MCF 10A (cell line): ENCODE measurements at regions not wholly inside any gene's neighbourhood (a gene's known extent, or its start where the extent isn't known, plus 50 kb on each side); places are given as distances from the start of the nearest gene placed in this dataset.

Experiments
- BruUV-seq: library from RNA; stranded (reverse); fragments of 400-500 nt; replicated peaks from 2 replicates; lab custom pipeline; 2021; lab: Mats Ljungman, UMichigan
- CTCF ChIA-PET: fragments of 300-600 bp; sonication (Branson Sonifier 250); formaldehyde crosslinking; extraction: SDS; loops from one replicate; lab custom pipeline; 2021; ENCODE audit warnings: antibody characterized with exemption, inconsistent platforms; lab: Yijun Ruan, JAX
- POLR2A ChIA-PET: fragments of 300-600, 350-650 bp; sonication (Branson Sonifier 250); formaldehyde crosslinking; extraction: SDS; loops from one replicate; lab custom pipeline; 2020; ENCODE audit warnings: antibody characterized with exemption, inconsistent platforms; lab: Yijun Ruan, JAX
- DNase-seq: peaks from one replicate; pipeline ENCODE4 v3.0.0-alpha.2; 2018; ENCODE audit not compliant: unreplicated experiment
- H3K27ac Mint-ChIP-seq: one replicate; pipeline ENCODE4 v1.8.0; 2022; ENCODE audit warnings: mild to moderate bottlenecking, low read depth, mixed read lengths; ENCODE audit not compliant: unreplicated experiment
- H3K27me3 Mint-ChIP-seq: one replicate; pipeline ENCODE4 v1.8.0; 2022; ENCODE audit warnings: mixed read lengths; ENCODE audit not compliant: insufficient read depth, unreplicated experiment
- H3K36me3 Mint-ChIP-seq: one replicate; pipeline ENCODE4 v1.8.0; 2022; ENCODE audit warnings: mild to moderate bottlenecking, moderate library complexity, mixed read lengths; ENCODE audit not compliant: insufficient read depth, unreplicated experiment
- H3K4me1 Mint-ChIP-seq: one replicate; pipeline ENCODE4 v1.8.0; 2022; ENCODE audit warnings: mixed read lengths; ENCODE audit not compliant: insufficient read depth, unreplicated experiment
- H3K4me3 Mint-ChIP-seq: one replicate; pipeline ENCODE4 v1.8.0; 2022; ENCODE audit warnings: mild to moderate bottlenecking, moderate library complexity, mixed read lengths; ENCODE audit not compliant: unreplicated experiment
- H3K9me3 Mint-ChIP-seq: one replicate; pipeline ENCODE4 v1.8.0; 2022; ENCODE audit warnings: mixed read lengths; ENCODE audit not compliant: unreplicated experiment
- intact Hi-C: fragments of 100-400 bp; cut with micrococcal nuclease; formaldehyde crosslinking; loops from 2 replicates; pipeline ENCODE4 v1.14.1; 2022
- TF ChIP-seq, protein P1 (sequence below): fragments of 200-600 bp; IDR thresholded peaks from one replicate; pipeline ENCODE4 v1.8.0; 2022; ENCODE audit warnings: antibody characterized with exemption, mild to moderate bottlenecking; ENCODE audit not compliant: unreplicated experiment

DNA sequence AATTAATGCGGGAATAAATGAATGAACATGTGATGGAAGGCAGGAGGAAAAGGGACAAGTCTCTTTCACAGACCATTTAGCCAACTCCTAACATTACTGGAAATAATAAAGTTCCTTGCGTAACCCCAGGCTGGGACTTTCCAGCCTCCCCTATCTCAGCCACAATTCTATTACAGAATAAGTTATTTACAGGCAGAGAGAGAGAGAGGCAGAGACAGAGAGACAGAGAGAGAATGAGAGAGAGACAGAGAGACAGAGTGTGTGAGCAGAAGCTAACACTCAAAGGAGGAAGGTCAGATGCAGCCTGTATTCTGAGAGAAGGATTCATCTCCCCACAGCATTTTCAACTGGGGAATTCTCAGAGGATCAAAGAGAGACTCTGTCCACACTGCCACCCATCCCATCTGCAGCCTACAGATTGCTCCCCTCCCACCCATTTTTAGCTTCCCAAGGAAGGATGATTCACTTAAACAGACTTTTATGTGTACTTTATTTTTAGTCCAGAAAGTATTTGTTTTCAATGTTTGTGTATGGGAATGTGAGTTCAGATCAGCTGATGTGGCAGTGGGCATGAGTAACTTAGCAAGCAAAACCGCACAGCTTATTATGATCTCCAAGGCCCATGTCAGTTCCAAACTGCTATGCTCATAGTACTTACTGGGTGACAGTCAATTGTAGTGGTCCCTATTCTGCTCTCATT, 165.7 kb downstream of the CAND1 start:
- ChIA-PET CTCF (interaction anchor here (0.7 to 2.0 kb wide), 6 partner anchors 9 to 458 kb away, joined by 3 to 10 read pairs (median 4); no protein-coding TSS in a partner anchor), POLR2A (interaction anchor here (0.8 to 3.3 kb wide), 3 partner anchors 9 to 78 kb away, joined by 3 to 9 read pairs (median 3); no protein-coding TSS in a partner anchor)
- TF ChIP-seq, protein P1, sequence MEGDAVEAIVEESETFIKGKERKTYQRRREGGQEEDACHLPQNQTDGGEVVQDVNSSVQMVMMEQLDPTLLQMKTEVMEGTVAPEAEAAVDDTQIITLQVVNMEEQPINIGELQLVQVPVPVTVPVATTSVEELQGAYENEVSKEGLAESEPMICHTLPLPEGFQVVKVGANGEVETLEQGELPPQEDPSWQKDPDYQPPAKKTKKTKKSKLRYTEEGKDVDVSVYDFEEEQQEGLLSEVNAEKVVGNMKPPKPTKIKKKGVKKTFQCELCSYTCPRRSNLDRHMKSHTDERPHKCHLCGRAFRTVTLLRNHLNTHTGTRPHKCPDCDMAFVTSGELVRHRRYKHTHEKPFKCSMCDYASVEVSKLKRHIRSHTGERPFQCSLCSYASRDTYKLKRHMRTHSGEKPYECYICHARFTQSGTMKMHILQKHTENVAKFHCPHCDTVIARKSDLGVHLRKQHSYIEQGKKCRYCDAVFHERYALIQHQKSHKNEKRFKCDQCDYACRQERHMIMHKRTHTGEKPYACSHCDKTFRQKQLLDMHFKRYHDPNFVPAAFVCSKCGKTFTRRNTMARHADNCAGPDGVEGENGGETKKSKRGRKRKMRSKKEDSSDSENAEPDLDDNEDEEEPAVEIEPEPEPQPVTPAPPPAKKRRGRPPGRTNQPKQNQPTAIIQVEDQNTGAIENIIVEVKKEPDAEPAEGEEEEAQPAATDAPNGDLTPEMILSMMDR = no peak
- intact Hi-C loops = no loop called here
- H3K4me1 Mint-ChIP-seq = peaks cover 16% of the 10 kb centered on the region
- no peak overlapping the region for H3K4me3 Mint-ChIP-seq
- BruUV-seq = no TSS peak
- H3K9me3 Mint-ChIP-seq = no peaks in the 10 kb centered on the region
- no peaks in the 10 kb centered on the region for H3K36me3 Mint-ChIP-seq
- H3K27me3 Mint-ChIP-seq = no peaks in the 10 kb centered on the region
- H3K27ac Mint-ChIP-seq = peak overlapping the region; percentile 20
- DNase-seq = peak; percentile 64

GRCh38 chr12:67436230-67436629, 167.1 kb downstream of the CAND1 start:
- intact Hi-C loops = no loop called here
- peaks cover 16% of the 10 kb centered on the region for H3K4me1 Mint-ChIP-seq
- no peak for DNase-seq
- H3K27me3 Mint-ChIP-seq = no peaks in the 10 kb centered on the region
- POLR2A ChIA-PET = interaction anchor here (0.6 to 3.3 kb wide), 2 partner anchors 23 to 42 kb away, joined by 3 to 9 read pairs; no protein-coding TSS in a partner anchor
- H3K9me3 Mint-ChIP-seq = no peaks in the 10 kb centered on the region
- H3K27ac Mint-ChIP-seq = no peak overlapping the region
- no TSS peak for BruUV-seq
- no peaks in the 10 kb centered on the region for H3K36me3 Mint-ChIP-seq
- CTCF ChIA-PET = interaction anchor here (0.7 to 2.0 kb wide), 2 partner anchors 15 to 80 kb away, joined by 3 to 10 read pairs; no protein-coding TSS in a partner anchor
- TF ChIP-seq, protein P1 = no peak
- H3K4me3 Mint-ChIP-seq = no peak overlapping the region

GRCh38 chr12:67437011-67437410, 167.9 kb downstream of the CAND1 start:
- H3K27ac Mint-ChIP-seq = no peak overlapping the region
- ChIA-PET CTCF (no interaction called here), POLR2A (interaction anchor here (0.7 kb wide), 1 partner anchor 81 kb away, joined by 3 read pairs; no protein-coding TSS in a partner anchor)
- H3K27me3 Mint-ChIP-seq = no peaks in the 10 kb centered on the region
- H3K36me3 Mint-ChIP-seq = no peaks in the 10 kb centered on the region
- H3K4me3 Mint-ChIP-seq = no peak overlapping the region
- intact Hi-C loops = no loop called here
- no peaks in the 10 kb centered on the region for H3K9me3 Mint-ChIP-seq
- DNase-seq = no peak
- BruUV-seq = no TSS peak
- TF ChIP-seq, protein P1 = no peak
- H3K4me1 Mint-ChIP-seq = peaks cover 16% of the 10 kb centered on the region

- CTCF ChIA-PET = interaction anchor here (1.4 to 4.7 kb wide), 4 partner anchors 14 to 504 kb away, joined by 7 to 62 read pairs (median 18); no protein-coding TSS in a partner anchor
- TF ChIP-seq, protein P1 = no peak
- H3K27me3 Mint-ChIP-seq = no peaks in the 10 kb centered on the region
- POLR2A ChIA-PET = no interaction called here
- no peaks in the 10 kb centered on the region for H3K9me3 Mint-ChIP-seq
- no TSS peak for BruUV-seq
- H3K36me3 Mint-ChIP-seq = no peaks in the 10 kb centered on the region
- no peak overlapping the region for H3K4me3 Mint-ChIP-seq
- intact Hi-C loops = loop anchor here (2.0 kb wide), 2 partner anchors 83 to 503 kb away; no protein-coding TSS in a partner anchor
- DNase-seq = no peak
- peaks cover 11% of the 10 kb centered on the region for H3K4me1 Mint-ChIP-seq
- H3K27ac Mint-ChIP-seq = no peak overlapping the region
These were observed 170.5 kb downstream of the CAND1 start for GRCh38 chr12:67439611-67440010.
